ENCODE measurements at regions not wholly inside any gene's neighbourhood (a gene's known extent, or its start where the extent isn't known, plus 50 kb on each side); places are given as distances from the start of the nearest gene placed in this dataset.

DNA sequence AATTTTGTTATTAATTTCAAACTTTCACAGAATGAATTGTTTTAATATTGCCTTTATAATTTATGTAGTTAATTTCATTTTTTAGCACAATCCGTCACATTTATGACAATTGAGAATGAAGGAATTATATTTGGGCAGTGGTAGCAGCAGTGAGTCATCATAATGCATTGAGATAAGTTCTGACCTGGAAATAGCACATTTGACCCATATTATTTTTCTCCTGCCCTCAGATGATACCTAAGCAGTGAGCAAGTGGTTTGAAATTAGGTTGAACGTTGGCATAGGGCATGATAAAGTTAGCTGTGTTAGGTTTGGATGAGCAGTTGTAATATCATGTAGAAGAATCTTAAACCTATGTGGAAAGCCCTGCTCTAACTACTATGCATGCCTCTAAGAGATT is 1431.3 kb upstream of the CDH8 start:
- no peak for DNase-seq (ENCODE audit: low spot score in 2 of 2, unreplicated experiment in 2 of 2)
- TF ChIP-seq, protein P1, sequence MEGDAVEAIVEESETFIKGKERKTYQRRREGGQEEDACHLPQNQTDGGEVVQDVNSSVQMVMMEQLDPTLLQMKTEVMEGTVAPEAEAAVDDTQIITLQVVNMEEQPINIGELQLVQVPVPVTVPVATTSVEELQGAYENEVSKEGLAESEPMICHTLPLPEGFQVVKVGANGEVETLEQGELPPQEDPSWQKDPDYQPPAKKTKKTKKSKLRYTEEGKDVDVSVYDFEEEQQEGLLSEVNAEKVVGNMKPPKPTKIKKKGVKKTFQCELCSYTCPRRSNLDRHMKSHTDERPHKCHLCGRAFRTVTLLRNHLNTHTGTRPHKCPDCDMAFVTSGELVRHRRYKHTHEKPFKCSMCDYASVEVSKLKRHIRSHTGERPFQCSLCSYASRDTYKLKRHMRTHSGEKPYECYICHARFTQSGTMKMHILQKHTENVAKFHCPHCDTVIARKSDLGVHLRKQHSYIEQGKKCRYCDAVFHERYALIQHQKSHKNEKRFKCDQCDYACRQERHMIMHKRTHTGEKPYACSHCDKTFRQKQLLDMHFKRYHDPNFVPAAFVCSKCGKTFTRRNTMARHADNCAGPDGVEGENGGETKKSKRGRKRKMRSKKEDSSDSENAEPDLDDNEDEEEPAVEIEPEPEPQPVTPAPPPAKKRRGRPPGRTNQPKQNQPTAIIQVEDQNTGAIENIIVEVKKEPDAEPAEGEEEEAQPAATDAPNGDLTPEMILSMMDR (IDR thresholded peaks at IDR 0.05; ENCODE audit: unreplicated experiment) = no peak

DNA sequence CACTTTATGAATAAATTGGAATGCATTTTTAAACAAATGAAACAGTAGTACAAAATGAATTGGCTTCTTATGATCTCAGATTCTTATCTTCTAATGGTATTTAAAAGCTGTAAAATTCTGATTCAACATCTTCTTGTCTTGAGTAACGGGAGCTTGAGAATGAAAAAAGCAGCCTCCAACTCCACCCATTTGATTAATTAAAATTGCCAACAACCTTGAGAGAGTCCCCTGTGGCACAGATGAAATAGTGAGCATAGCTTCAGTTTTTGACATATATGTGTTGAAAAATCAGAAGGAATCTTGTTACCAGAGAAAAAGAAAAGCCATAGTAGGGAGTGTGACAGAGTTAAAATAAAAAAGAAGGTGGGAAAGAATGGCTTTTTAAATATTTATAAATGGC is 1426.1 kb upstream of the CDH8 start:
- Mint-ChIP-seq H3K27ac (no peak overlapping the region), H3K36me3 (no peaks in the 10 kb centered on the region), H3K27me3 (ENCODE audit: low read depth) (no peaks in the 10 kb centered on the region), H3K9me3 (no peaks in the 10 kb centered on the region), H3K4me3 (no peak overlapping the region), H3K4me1 (peaks cover 3% of the 10 kb centered on the region)
- TF ChIP-seq, protein P1 (IDR thresholded peaks at IDR 0.05; ENCODE audit: unreplicated experiment) = no peak
- no peak for DNase-seq (ENCODE audit: low spot score in 2 of 2, unreplicated experiment in 2 of 2)

More for the DNA sequence above, 1431.3 kb upstream of the CDH8 start:
- no peaks in the 10 kb centered on the region for H3K4me1 Mint-ChIP-seq
- H3K4me3 Mint-ChIP-seq = no peak overlapping the region
- no peak overlapping the region for H3K27ac Mint-ChIP-seq
- no peaks in the 10 kb centered on the region for H3K27me3 Mint-ChIP-seq (ENCODE audit: low read depth)
- no peaks in the 10 kb centered on the region for H3K36me3 Mint-ChIP-seq
- no peaks in the 10 kb centered on the region for H3K9me3 Mint-ChIP-seq

DNA sequence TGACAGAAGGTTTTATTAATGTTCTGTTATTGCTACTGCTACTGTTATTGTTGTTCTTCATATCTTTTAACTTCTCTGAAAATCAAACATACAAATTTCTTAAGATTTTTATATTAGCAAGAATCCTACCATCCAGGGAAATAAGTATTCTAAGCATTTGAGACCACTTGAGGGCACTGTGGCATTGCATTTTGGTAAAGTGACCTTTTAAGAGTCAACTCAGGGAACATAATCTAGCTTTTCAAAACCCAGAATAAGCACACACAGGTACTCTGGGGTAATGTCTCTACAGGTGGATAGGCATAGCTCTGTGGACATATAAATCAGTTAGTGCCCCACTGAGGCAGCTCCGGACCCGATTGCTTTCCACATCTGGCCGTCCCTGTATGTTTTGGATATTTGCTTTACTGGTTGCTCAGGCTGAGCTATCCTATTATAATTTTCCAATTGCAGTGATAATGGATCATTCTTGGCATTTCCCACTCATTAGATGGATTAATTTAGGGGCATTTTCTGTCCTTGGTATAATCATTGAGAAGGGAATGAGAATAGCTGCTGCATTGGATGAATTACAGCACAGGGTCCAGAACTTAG is 1425.1 kb upstream of the CDH8 start:
- TF ChIP-seq, protein P1 (IDR thresholded peaks at IDR 0.05; ENCODE audit: unreplicated experiment) = peak; percentile 52
- H3K9me3 Mint-ChIP-seq = no peaks in the 10 kb centered on the region
- H3K36me3 Mint-ChIP-seq = no peaks in the 10 kb centered on the region
- no peak overlapping the region for H3K4me3 Mint-ChIP-seq
- DNase-seq (ENCODE audit: low spot score in 2 of 2, unreplicated experiment in 2 of 2) = peak in 1 of 2 experiments; percentile 37
- H3K27me3 Mint-ChIP-seq (ENCODE audit: low read depth) = no peaks in the 10 kb centered on the region
- peaks cover 3% of the 10 kb centered on the region for H3K4me1 Mint-ChIP-seq
- H3K27ac Mint-ChIP-seq = no peak overlapping the region

DNA sequence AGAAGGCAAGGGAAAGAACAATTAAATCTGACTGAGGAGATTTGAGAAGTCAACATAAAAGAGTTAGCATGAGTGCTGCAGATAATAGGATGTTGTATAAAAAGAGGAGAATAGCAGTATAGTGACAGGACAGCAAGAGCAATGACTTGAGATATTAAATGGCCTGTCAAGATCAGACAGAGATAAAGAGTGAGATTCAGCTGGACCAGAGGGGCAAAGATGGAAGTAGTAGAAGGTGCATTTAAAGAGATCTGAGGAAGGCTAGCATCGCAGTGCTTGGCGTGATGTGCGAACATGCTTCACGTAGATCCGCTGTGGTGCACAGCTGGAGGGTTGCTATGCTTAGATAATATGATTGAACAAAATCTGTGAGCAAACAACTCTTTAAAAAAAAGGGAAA is 1422.6 kb upstream of the CDH8 start:
- Mint-ChIP-seq H3K27ac (no peak overlapping the region), H3K4me3 (no peak overlapping the region), H3K36me3 (no peaks in the 10 kb centered on the region), H3K27me3 (ENCODE audit: low read depth) (no peaks in the 10 kb centered on the region), H3K9me3 (no peaks in the 10 kb centered on the region), H3K4me1 (peaks cover 3% of the 10 kb centered on the region)
- no peak for DNase-seq (ENCODE audit: low spot score in 2 of 2, unreplicated experiment in 2 of 2)
- TF ChIP-seq, protein P1 (IDR thresholded peaks at IDR 0.05; ENCODE audit: unreplicated experiment) = no peak

DNA sequence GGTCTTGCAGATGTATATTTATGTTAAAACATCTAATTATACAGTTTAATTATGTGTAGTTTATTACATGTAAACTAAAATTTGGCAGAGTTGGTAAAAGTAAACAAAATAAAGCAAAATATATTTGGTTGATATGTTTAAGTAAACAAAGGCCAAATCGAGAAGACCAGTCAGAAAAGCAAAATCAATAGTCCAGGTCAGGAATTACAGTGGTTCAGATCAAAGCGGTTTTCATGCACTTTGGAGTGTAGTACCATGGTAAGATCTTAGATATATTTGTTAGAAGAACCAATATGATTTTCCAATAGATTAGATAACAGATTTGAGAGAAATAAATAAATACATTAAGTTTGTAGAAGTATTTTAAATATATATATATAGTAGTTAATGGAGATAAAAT is 1421.6 kb upstream of the CDH8 start:
- no peaks in the 10 kb centered on the region for H3K36me3 Mint-ChIP-seq
- no peak for DNase-seq (ENCODE audit: low spot score in 2 of 2, unreplicated experiment in 2 of 2)
- no peak overlapping the region for H3K4me3 Mint-ChIP-seq
- peaks cover 3% of the 10 kb centered on the region for H3K4me1 Mint-ChIP-seq
- no peak overlapping the region for H3K27ac Mint-ChIP-seq
- H3K27me3 Mint-ChIP-seq (ENCODE audit: low read depth) = no peaks in the 10 kb centered on the region
- H3K9me3 Mint-ChIP-seq = no peaks in the 10 kb centered on the region
- TF ChIP-seq, protein P1 (IDR thresholded peaks at IDR 0.05; ENCODE audit: unreplicated experiment) = no peak

DNA sequence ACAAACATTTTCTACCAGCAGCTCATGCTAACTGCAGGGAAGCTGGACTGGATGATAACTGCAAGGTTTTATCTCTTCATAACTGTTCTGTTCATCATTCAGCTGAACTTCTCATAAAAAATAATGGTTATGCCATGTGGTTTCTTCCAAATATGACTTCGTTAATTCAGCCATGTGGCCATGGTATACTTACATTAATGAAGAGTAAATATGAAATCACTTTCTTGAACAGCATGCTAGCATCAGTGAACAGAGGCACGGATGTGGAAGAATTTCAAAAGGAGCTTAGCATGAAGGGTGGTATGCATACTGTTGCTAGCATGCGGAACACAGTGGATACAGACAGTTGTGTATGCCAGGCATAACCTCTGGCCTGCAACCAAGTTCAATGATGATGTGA is 1417.0 kb upstream of the CDH8 start:
- H3K36me3 Mint-ChIP-seq = no peaks in the 10 kb centered on the region
- TF ChIP-seq, protein P1 (IDR thresholded peaks at IDR 0.05; ENCODE audit: unreplicated experiment) = no peak
- H3K27ac Mint-ChIP-seq = no peak overlapping the region
- H3K9me3 Mint-ChIP-seq = peaks cover 7% of the 10 kb centered on the region
- no peak overlapping the region for H3K4me3 Mint-ChIP-seq
- peaks cover 5% of the 10 kb centered on the region for H3K4me1 Mint-ChIP-seq
- no peaks in the 10 kb centered on the region for H3K27me3 Mint-ChIP-seq (ENCODE audit: low read depth)
- DNase-seq (ENCODE audit: low spot score in 2 of 2, unreplicated experiment in 2 of 2) = no peak

Measured in mesothelial cell of epicardium (in vitro differentiated cells).